OCI-LY7 (cell line): ENCODE measurements at regions not wholly inside any gene's neighbourhood (a gene's known extent, or its start where the extent isn't known, plus 50 kb on each side); places are given as distances from the start of the nearest gene placed in this dataset.

Source experiments
- CTCF ChIP-seq: fragments of 200-600 bp; sonication (generic); conservative IDR thresholded peaks from 2 replicates; pipeline ENCODE4 v1.5.1; 2014; ENCODE audit warnings: mild to moderate bottlenecking, antibody characterized with exemption, low read length, moderate library complexity, mixed read lengths
- EZH2phosphoT487 ChIP-seq: fragments of 200-600 bp; sonication (generic); IDR thresholded peaks from 2 replicates; pipeline ENCODE4 v1.6.1; 2018; ENCODE audit warnings: low read depth, borderline replicate concordance, mild to moderate bottlenecking, mixed run types, antibody characterized with exemption, low read length, moderate library complexity, mixed read lengths

- no peak for TF ChIP-seq CTCF
- TF ChIP-seq EZH2phosphoT487, result no peak
Measured at GRCh38 chr12:89906178-89906577, 197.5 kb upstream of the ATP2B1 start.
